ENCODE measurements at regions not wholly inside any gene's neighbourhood (a gene's known extent, or its start where the extent isn't known, plus 50 kb on each side); places are given as distances from the start of the nearest gene placed in this dataset.

DNA sequence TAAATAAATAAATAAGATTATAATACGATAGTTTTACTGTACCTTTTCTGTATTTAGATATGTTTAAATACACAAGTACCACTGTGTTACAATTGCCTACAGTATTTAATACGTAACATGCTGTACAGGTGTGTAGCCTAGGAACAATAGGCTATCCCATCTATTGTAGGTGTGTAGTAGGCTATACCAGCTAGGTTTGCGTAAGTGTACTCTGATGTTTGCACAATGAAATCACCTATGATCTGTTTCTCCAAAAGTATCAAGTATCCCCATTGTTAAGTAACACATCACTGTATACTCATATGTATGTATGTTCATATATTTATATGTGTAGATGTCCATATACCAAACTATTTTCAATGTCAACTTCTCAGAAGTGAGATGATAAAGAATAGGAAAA, 118.2 kb upstream of the RND3 start:
- DNase-seq = no peak

DNA sequence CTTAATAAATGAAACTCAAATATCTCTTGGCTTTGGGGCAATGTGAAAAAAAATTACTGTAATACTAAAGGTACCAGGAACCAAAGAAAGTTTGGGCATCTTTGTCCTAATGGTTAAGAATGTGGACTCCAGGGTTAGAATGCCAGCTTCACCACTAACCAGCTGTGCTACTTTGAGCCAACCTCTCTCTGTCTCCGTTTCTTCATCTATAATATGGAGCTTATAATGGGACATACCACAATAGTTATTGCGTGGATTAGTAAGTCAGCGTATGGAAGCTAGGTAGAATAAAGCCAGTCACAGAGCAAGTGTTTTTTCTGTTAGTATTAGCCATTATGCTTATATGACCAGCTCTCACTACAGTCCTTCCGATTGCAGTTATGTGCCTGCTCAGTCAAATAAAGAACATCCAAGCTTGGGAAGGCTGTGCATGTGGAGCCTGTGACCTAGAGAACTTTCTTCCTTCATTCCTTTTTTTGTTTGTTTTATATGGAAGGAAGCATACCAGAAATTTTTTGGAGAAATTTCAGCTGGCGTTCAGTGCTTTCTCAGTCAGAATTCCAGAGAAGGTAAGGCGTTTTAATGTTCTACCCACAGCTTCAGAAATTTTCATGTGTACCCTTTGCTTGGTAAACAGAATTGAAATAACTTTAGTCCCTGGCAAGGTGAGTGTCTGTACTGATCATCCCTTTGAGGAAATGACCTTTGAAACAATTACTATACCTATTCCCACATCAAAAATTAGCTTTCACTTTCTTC, 114.0 kb upstream of the RND3 start:
- no peak for DNase-seq

DNA sequence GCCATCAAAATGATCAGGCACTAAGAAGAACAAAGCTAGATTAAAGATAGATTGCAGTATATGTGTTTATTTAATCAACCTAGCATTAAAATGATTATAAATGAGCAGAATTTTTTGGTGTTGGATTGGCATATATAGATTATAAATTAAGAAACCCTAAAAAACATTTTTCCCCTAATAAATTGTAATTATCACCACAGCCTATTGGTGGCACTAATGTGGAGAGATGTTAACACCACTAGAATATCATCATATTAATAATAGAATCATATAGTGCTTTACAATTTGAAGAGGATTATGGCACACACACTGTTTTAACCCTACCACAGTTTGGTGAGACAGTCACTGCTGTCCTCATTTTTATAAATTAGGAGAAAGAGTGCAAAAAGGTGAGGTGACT, 112.4 kb upstream of the RND3 start:
- no peak for DNase-seq

DNA sequence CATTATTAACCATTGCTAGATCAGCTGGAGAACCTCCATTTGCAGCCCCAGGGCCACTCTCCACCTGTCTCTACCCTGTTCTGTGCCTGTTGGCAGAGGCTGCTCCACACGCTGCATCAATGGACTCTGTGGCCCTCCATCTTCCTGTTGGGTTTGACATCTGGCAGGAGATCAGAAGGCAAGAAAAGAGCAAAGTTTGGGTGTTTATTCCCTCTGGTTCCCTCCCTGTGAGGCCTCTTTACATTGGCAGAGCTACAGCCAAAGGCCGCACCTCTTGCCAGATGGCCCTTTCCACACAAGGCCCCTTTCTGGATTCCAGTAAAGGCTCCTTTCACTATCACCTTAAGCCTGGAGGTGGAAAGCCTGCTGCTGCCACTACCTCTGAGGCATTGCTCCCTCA, 110.9 kb upstream of the RND3 start:
- no peak for DNase-seq

GRCh38 chr2:150595803-150596470, 108.5 kb upstream of the RND3 start:
- no peak for DNase-seq

- DNase-seq = no peak
Measured at GRCh38 chr2:150594299-150594698, 106.8 kb upstream of the RND3 start.

GRCh38 chr2:150591496-150592285, 104.2 kb upstream of the RND3 start:
- no peak for DNase-seq

- DNase-seq = no peak
Measured at GRCh38 chr2:150589681-150590080, 102.2 kb upstream of the RND3 start.

- DNase-seq = no peak
Measured at GRCh38 chr2:150588506-150588870, 101.0 kb upstream of the RND3 start.

DNA sequence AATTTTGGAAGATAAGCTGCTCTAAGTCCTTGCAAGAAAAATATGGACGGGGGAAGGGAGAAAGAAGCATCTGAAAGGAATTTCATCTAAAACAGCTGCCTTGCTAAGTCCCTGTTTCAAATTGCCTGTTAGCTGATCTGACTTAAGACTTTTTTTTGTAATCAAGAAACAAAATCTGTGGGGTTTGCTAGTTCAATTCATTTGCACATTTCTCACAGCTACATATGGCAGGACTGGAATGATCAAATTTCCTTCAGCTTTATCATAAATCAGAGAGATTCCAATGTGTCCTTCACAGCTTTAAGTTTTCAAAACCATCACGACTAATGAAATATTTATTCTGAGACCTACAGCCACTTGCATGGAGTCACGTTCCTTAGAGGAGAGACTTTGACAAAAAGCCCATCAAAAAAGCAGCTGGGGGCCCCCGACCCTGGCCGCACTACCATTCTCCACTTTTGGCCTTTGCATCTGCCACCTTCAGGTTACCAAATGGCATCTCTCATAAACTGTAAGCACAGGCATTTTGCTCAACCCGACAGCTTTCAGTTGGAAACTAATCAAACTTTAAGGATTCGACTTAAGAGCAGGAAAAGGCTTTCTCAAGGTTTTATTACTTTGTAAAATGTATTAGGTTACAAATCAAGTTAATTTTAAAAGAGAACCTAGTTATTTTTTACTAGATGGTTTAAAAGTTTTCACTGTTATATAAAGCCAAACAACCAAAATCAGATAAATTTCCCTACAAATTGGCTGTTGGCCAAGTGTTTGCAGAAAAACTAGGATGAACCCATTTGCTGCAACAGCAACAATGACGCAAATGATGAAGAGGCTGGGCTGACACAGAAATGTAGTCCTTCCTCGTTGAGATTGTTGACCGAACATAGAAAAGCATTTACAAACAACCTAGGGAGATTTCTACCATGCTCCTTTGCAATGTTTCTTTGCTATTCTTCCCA, 100.4 kb upstream of the RND3 start:
- DNase-seq = no peak

- no peak for DNase-seq
Measured at GRCh38 chr2:150586858-150587257, 99.4 kb upstream of the RND3 start.

DNA sequence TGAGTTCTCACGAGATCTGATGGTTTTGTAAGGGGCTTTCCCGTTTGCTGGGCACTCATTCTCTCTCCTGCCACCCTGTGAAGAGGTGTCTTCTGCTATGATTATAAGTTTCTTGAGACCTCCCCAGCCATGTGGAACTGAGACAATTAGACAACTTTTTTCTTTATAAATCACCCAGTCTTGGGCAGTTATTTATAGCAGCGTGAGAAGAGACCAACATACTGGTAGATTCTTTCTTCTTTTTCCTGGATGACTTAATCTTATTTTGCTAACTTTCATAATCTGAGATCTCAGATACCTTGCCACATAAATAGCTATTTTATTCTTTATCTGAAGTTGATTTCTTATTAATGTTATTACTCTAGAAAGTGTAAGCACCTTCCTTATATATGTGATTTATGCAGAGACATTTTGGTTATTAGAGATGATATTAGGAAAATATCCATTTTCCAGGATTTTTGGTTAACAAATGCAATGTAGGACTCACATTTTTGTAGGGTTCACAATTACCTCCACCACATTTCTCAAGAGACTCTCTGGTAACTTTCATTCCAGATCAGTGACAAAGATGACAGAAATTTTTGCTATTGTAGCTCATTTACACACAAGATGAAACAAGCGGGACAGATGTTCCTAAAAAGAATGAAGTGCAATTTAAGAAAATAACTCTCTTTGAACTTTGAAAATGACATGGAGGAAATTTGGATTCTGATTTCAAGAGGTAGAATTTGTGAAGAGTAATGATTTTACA, 97.9 kb upstream of the RND3 start:
- DNase-seq = no peak

DNA sequence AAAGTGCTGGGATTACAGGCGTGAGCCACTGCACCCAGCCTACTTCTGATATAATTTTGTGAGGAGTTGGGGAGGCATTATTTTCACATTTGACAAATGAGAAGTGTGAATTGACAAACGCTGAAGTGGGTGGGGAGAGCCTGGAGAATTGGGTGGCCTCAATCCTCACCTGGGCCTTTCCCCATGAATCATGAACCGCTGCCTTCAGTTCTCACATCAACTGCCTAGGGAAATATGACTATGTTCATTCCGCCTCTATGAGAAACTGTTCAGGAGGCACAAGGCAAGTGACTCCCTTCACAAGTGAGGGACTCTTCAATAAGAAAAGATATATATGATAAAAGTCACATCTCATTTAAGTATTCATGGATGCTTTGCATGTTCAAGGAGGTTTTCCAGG, 96.6 kb upstream of the RND3 start:
- no peak for DNase-seq

DNA sequence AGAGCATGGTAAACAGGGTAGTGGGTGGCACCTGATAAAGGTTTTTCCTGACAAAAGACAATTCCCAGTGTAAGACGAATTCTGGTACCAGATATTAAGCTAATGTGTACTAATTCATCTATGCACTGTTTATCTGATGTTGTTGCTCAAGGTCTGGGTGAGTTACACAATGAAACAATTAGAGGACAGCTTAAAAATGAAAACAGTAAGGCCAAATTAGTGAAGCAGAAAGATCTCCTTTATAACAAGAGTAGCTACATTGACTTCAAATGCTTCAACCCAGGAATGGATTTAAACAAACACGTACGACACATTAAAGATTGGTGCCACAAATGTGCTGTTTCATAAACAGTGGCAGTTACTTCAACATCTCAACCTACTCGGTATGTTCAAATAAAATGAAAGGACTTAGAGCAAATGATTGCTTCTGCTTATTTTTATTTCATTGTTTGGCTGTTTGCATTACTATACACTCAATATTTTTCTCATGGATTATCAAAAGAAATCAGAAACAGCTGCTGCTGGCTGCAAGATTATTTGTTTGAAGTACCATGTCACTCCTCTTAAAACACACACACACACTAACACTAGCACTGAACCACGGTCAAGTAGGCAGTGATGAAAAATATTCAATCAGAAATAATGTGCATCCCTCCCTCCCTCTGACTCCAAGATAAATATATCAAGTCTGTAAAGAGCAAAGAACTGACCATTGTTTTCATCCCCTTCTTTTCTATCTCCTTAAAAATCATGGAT, 94.4 kb upstream of the RND3 start:
- no peak for DNase-seq

DNA sequence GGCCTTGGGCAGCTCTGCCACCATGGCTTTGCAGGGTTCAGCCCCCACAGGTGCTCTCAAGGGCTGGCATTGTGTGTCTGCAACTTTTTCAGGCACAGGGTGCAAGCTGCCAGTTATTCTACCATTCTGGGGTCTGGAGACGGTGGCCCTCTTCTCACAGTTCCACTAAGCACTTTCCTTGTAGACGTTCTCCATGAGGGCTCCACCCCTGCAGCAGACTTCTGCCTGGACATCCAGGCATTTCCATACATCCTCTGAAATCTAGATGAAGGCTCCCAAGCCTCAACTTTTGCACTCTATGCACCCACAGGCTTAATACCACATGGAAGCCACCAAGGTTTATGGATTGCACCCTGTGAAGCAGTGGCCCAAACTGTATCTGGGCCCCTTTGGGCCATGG, 91.0 kb upstream of the RND3 start:
- no peak for DNase-seq

DNA sequence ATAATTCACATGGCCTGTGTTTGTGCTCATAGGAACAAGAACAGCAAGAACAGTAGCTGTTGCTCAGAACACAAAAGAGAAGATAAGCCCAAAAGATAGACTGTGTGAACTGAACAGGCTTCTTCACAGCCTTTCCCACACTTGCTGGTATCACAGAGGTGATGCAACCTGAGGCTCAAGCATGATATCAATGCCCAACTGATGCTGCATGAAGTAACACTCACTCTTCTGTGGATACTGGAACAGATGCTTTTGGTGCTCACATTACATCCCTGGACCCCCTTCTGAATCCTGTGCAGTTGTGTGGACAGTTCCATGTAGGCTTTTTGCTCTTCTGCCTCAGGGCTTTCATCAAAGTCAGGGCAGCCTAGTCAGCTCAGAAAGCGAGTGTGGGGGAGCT, 88.4 kb upstream of the RND3 start:
- no peak for DNase-seq

- DNase-seq = no peak
Measured at GRCh38 chr2:150572961-150573395, 85.5 kb upstream of the RND3 start.

GRCh38 chr2:150572194-150572766, 84.8 kb upstream of the RND3 start:
- DNase-seq = no peak

DNA sequence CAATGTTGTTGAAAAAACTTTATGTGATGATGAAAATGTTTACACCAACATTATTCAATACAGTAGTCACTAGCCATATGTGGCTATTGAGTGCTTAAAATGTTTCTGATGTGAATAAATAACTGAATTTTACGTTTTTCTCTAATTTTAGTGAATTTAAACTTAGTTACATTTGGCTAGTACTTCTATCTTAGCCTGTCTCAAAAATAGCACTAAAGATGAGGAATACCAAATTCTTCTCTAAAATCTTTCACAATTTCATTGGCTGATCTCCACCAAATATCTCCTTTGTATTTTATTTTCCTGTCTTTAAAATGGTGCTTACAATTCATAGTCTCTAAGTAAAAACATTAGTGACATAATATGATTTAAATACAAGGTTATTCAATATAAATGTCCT, 83.7 kb upstream of the RND3 start:
- no peak for DNase-seq

- peak; percentile 11 for DNase-seq
Measured at GRCh38 chr2:150570712-150571111, 83.2 kb upstream of the RND3 start.

DNA sequence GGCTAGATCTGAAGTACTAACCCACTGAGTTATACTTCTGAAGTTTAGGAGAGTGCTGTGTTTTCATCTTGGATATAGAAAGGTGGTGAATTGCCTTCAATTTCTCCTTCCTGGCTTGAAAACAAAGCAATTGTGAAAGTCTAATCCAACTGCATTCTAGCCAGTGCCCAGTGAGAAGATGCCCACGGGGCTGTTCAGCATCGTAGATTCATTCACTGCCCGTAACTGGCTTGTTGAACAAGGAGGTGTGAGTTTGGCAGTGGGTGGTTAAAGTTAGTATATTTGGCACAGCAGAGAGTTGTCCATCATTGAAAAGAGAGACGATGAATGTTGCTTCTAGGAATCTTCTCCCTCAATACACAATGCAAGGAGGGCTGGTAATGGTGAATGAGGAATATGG, 82.3 kb upstream of the RND3 start:
- no peak for DNase-seq

All from 8988T (cell line).